ENCODE measurements at regions not wholly inside any gene's neighbourhood (a gene's known extent, or its start where the extent isn't known, plus 50 kb on each side); places are given as distances from the start of the nearest gene placed in this dataset.

GRCh38 chr10:53479365-53479764 lies 706.8 kb upstream of the MBL2 start:
- Histone ChIP-seq H3K4me3 (replicated peaks in 1 of 2; ENCODE audit: low read depth in 1 of 2, low read length in 2 of 2) (no peak overlapping the region), H3K9me2 (ENCODE audit: insufficient read depth) (no peaks in the 10 kb centered on the region), H4K20me1 (ENCODE audit: insufficient read depth) (no peaks in the 10 kb centered on the region; the same call in 1 of the 2 replicates), H2AFZ (ENCODE audit: low read depth, low read length, poor library complexity, severe bottlenecking) (no peak overlapping the region), H3K27me3 (ENCODE audit: insufficient read depth, low read length) (no peaks in the 10 kb centered on the region), H3K27ac (ENCODE audit: low read depth, low read length) (no peak overlapping the region), H3K4me1 (ENCODE audit: control insufficient read depth in 1 of 2, insufficient read depth in 2 of 2, low read length in 2 of 2) (no peaks in the 10 kb centered on the region), H3K9ac (ENCODE audit: low read length) (no peak overlapping the region), H3K4me2 (ENCODE audit: low read length) (no peak overlapping the region), H3K79me2 (ENCODE audit: insufficient read depth, low read length) (no peaks in the 10 kb centered on the region), H3K36me3 (ENCODE audit: control insufficient read depth in 1 of 2, insufficient read depth in 2 of 2, low read length in 2 of 2) (no peaks in the 10 kb centered on the region), H3K9me3 (ENCODE audit: control insufficient read depth in 1 of 2, insufficient read depth in 1 of 2, low read depth in 1 of 2, low read length in 2 of 2) (peaks cover 6 to 7% of the 10 kb centered on the region in 2 experiments; a peak in 2 of 4 replicates)
- intact Hi-C loops (cut with micrococcal nuclease): no loop called here
- POLR2A ChIA-PET: no interaction called here
- ATAC-seq (no peak), DNase-seq (ENCODE audit: low read depth, low spot score) (no peak)
- no peak for TF ChIP-seq SIN3A (IDR thresholded peaks at IDR 0.05; ENCODE audit: low read depth)
- TF ChIP-seq CTCF (IDR thresholded peaks at IDR 0.05 in 2 of 3, conservative IDR thresholded peaks at IDR 0.05 in 1 of 3; ENCODE audit: borderline replicate concordance in 1 of 3, insufficient read depth in 1 of 3, low read depth in 2 of 3, low read length in 2 of 3): no peak
- no TSS peak for BruUV-seq (replicated peaks)
- CTCF ChIA-PET: interaction anchor here (1.2 kb wide), 1 partner anchor 596 kb away, joined by 3 read pairs; no protein-coding TSS in a partner anchor
- RAD21 ChIA-PET (ENCODE audit: low non-redundant PET in 1 of 2, low total read pairs in 2 of 2, uncharacterized antibody in 2 of 2, unreplicated experiment in 2 of 2): no interaction called here

DNA sequence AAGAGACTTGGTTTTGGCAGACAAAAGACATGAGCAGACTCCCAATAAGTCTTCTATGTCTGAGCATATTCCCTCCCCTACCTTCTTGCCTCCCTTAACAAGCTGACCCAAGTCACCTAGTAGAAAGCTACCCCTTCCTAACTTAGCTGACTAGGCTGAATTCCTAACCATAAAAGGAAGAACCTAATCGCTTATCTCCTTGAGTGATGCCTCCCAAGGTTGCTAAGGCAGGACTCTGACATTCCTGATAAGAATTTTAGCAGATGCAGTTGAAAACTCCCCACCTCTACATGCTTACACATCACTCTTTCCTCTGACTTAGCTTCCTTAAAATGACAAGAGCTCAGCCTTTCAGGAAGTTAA lies 704.7 kb upstream of the MBL2 start:
- TF ChIP-seq CEBPB (IDR thresholded peaks at IDR 0.05; ENCODE audit: low read depth) (no peak), SIN3A (IDR thresholded peaks at IDR 0.05; ENCODE audit: low read depth) (no peak), EZH2 (IDR thresholded peaks at IDR 0.05) (no peak), JUND (IDR thresholded peaks at IDR 0.05) (no peak), SRF (IDR thresholded peaks at IDR 0.05; ENCODE audit: low read depth) (no peak), FOSL1 (IDR thresholded peaks at IDR 0.05; ENCODE audit: low read depth) (no peak), EZH2phosphoT487 (IDR thresholded peaks at IDR 0.05; ENCODE audit: borderline replicate concordance) (no peak), YY1 (IDR thresholded peaks at IDR 0.05; ENCODE audit: extremely low read depth, insufficient replicate concordance, low read depth, low read length) (no peak), ZNF274 (IDR thresholded peaks at IDR 0.05; ENCODE audit: low read depth, low read length) (no peak), CTCF (IDR thresholded peaks at IDR 0.05 in 2 of 3, conservative IDR thresholded peaks at IDR 0.05 in 1 of 3; ENCODE audit: borderline replicate concordance in 1 of 3, insufficient read depth in 1 of 3, low read depth in 2 of 3, low read length in 2 of 3) (no peak), TCF7L2 (IDR thresholded peaks at IDR 0.05; ENCODE audit: borderline replicate concordance, extremely low read depth, insufficient read depth, insufficient read length) (no peak)
- TF ChIP-seq, protein P1, sequence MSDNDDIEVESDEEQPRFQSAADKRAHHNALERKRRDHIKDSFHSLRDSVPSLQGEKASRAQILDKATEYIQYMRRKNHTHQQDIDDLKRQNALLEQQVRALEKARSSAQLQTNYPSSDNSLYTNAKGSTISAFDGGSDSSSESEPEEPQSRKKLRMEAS (IDR thresholded peaks at IDR 0.05): no peak
- Histone ChIP-seq H3K9ac (ENCODE audit: low read length) (no peak overlapping the region), H3K4me2 (ENCODE audit: low read length) (no peak overlapping the region), H2AFZ (ENCODE audit: low read depth, low read length, poor library complexity, severe bottlenecking) (no peak overlapping the region), H3K9me2 (ENCODE audit: insufficient read depth) (no peaks in the 10 kb centered on the region), H3K9me3 (ENCODE audit: control insufficient read depth in 1 of 2, insufficient read depth in 1 of 2, low read depth in 1 of 2, low read length in 2 of 2) (peaks cover 5 to 13% of the 10 kb centered on the region in 2 experiments; a peak in 2 of 4 replicates), H3K79me2 (ENCODE audit: insufficient read depth, low read length) (no peaks in the 10 kb centered on the region), H3K36me3 (ENCODE audit: control insufficient read depth in 1 of 2, insufficient read depth in 2 of 2, low read length in 2 of 2) (no peaks in the 10 kb centered on the region), H3K27me3 (ENCODE audit: insufficient read depth, low read length) (no peaks in the 10 kb centered on the region), H4K20me1 (ENCODE audit: insufficient read depth) (no peaks in the 10 kb centered on the region; the same call in 1 of the 2 replicates), H3K4me1 (ENCODE audit: control insufficient read depth in 1 of 2, insufficient read depth in 2 of 2, low read length in 2 of 2) (no peaks in the 10 kb centered on the region), H3K27ac (ENCODE audit: low read depth, low read length) (no peak overlapping the region), H3K4me3 (replicated peaks in 1 of 2; ENCODE audit: low read depth in 1 of 2, low read length in 2 of 2) (no peak overlapping the region)
- CTCF ChIA-PET: no interaction called here
- POLR2A ChIA-PET: no interaction called here
- DNase-seq (ENCODE audit: low read depth, low spot score) (no peak), ATAC-seq (no peak)
- RAD21 ChIA-PET (ENCODE audit: low non-redundant PET in 1 of 2, low total read pairs in 2 of 2, uncharacterized antibody in 2 of 2, unreplicated experiment in 2 of 2): no interaction called here
- BruUV-seq (replicated peaks): no TSS peak
- intact Hi-C loops (cut with micrococcal nuclease): no loop called here
